ENCODE measurements at regions not wholly inside any gene's neighbourhood (a gene's known extent, or its start where the extent isn't known, plus 50 kb on each side); places are given as distances from the start of the nearest gene placed in this dataset.

DNA sequence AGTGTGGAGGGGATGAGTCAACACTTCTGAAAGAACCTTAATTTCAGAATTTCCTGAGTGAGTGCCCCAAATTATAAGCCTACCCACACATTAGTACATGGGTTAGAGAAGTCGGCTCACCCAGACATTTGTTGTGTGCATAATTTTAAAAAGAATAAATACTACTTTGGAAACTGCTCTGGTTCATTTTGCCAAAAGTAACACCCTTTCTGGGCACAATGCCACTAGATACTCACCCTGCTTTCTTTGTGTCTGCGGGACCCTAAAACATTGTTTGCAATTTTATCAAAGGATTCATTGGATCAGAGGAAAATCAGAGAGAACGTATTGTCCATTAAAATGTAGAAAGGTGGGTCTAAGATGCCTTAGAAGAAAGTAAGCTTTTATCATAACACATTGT is 245.5 kb upstream of the NRP1 start:
- DNase-seq: no peak

DNA sequence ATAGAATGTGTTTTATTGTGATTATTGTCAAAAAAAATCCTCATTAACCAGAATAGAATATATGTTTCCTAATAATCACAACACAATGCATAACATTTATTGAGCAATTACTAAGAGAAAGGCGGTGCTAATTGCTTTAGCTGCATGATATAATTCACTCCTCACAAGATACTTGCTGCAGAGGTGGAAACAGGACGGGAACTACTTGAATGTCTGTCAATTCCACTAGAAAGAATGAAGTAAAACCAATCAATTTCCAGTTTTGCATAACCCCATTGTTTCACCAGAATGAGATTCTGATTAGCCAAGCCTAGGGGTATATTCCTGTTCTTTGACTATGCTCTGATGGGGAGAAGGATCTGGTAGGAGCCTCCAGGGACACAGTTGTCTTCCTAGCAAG is 239.1 kb upstream of the NRP1 start:
- DNase-seq: no peak

DNA sequence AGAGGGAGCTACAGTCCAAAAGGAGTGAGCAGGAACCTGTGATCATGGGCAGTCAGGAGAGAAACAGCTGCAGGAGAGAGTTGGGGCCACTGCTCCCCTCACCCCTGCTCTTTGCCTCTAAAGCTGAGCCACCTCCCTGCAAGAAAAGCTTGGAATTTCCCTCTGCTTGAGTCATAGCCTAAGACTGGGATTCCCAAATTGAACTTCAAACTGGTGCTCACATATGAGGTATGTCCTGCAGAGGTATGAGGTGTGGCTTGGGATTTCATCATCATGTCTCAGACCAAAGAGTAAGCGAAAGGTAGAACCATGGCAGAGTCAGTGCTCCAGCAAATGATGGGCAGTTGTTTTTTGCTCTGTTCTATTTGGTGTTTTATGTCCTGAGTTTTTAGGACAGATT is 237.1 kb upstream of the NRP1 start:
- no peak for DNase-seq

DNA sequence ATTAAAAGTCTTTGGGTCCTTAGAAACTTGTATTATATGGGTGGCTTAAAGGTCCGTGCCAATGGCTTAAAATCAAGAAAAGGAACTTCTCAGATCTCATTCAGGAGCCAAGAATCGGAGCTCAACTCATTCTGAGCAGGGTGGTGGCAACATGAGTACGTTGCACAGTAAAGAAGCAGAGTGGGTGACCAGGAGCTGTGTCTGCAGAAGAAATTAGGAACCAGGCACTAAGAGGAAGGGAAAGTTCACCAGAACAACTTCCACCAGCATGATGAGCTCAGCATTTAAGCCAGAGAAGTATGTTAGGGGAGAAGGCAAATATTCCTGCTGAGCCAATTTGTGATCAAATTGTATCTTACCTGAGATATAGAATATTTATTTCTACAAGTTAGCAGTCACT is 236.0 kb upstream of the NRP1 start:
- no peak for DNase-seq

DNA sequence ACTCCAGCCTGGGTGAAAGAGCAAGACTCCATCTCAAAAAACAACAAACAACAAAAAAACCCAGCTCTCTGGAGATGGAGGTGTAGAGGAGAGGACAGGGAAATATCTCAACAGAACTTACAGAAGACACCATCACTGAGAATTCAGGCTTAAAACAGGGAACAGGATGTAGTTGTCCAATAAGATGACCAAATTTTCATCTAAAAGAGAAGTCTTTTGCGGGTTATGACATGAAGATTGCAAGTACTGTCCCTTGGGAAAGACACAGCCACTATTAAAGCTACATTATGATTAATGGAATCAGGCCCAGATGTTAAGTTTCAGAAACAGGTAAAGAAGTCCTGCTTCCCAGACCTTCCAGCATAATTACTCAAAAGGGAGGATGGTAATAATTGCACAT is 235.2 kb upstream of the NRP1 start:
- no peak for DNase-seq

DNA sequence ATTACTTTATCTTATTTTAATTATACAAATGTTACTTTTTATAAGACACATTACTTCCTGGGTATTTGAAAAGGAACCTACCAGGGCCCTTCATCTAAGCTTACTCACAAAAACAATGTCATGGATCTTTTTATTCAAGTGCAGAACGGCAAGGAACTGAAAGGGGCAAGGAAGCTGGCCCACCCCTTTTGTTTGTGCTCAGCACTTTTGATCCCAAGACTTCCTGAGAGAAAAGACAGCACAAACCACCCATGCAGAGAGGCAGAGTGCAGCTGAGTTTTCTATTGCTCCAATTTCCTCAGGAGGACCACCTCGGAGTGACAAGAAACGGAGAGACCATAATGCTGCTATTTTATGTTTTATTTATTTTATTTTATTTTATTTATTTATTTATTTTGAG is 232.0 kb upstream of the NRP1 start:
- no peak for DNase-seq

DNA sequence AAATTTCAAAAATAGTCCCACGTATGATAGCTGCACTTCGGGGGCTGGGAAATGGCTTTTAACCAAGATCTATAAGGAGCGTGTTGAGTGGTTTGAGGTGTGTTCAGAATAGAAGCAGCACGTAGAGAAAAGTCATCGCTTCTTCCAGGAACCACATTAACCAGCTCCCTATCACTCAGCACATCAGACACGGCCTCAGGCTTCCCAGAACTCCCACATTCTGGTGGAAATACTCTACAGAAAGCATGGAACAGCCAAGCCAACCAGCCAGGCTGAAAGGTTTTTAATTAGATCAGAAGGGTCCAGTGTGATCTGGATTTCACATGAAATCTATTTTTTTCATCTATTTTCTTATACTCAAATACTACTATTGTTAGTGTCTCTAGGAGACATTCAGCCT is 231.5 kb upstream of the NRP1 start:
- no peak for DNase-seq

DNA sequence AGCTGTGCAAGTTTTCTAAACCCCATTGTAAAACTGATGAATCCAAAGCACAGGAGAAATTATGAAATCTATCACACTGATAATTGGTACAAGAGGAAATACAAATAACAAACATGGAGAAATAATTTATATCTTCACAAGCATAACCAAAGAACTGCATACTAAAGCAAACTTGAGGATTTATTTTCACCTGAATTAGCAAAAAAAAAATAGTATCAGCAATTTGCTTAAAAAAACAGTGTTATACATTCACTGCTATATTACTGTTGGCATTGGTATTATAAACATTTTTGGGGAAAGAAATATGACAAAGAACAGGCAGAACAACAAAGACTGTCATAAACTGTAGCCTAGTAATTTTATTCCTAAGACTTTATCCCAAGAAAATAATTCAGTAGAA is 230.8 kb upstream of the NRP1 start:
- no peak for DNase-seq

DNA sequence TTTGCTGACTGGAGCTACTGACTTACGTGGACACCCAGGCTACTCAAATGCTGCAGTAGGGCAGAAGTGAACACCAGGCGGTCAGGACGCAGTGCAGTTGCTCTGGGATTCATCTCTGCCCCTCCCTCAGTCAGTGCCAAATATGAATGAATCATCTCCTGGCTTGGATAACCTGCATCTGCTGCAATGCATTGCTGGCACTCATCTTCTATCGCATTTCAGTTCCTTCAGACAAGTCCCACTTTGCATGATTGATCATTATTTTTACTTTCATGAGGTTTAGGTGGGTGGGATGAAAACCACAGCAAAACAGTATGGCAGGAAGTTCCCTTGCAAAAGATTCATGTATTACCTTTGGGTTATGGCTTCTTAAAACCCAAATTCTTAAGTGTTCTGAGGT is 224.6 kb upstream of the NRP1 start:
- DNase-seq: no peak

DNA sequence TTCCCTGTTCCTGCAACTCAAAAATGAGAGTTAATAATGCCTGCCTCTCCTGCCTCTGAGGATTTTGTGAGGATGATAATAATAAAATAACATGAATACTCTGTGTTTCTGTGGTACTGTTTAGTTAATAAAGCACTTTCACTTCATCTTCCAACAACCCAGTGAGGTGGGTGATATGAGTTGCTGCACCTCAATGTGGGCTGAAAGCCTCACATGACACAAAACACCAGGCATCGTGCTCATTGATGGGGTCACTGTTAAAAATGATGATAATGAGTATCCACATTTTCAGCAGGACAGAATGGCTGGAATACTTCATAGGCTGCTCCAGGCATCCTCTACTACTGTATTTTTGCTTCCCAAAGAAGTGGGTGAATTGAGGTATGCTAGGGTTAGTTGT is 222.8 kb upstream of the NRP1 start:
- DNase-seq: no peak

DNA sequence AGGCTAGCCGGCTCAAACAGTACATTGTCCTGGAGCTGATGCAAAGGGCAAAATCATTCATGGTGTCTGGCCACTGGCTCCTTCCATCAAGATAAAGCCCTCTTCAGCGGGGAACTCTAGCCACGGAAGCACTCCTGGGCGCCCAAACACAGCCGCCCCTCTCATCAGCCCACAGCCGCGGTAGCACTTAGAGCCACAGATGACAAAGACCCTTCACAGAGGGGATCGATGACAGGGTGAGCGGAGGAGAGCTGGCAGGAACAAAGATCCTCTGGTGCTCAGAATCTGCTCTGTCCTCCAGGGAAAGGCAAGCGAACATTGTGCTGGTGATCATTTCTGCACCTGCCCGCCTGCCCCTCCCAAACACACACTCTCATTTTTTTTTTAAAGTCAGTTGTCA is 222.2 kb upstream of the NRP1 start:
- no peak for DNase-seq

DNA sequence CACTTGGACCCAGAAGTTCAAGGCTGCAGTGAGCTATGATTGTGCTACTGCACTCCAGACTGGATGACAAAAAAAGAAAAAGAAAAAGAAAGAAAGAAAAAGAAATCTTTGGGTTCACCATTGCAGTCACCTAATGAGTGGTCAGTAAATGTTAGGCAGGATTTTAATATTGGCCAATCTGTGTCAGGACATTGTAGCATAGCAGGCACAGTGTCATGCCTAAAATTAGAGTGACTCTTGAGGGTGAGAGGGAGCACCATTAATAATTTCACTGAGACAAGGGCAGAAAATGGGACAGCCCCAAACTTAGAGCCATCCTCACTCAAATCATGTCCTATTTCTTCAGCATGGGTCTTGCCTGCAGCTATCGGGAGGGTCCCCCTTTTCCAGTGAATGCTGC is 221.6 kb upstream of the NRP1 start:
- DNase-seq: no peak

DNA sequence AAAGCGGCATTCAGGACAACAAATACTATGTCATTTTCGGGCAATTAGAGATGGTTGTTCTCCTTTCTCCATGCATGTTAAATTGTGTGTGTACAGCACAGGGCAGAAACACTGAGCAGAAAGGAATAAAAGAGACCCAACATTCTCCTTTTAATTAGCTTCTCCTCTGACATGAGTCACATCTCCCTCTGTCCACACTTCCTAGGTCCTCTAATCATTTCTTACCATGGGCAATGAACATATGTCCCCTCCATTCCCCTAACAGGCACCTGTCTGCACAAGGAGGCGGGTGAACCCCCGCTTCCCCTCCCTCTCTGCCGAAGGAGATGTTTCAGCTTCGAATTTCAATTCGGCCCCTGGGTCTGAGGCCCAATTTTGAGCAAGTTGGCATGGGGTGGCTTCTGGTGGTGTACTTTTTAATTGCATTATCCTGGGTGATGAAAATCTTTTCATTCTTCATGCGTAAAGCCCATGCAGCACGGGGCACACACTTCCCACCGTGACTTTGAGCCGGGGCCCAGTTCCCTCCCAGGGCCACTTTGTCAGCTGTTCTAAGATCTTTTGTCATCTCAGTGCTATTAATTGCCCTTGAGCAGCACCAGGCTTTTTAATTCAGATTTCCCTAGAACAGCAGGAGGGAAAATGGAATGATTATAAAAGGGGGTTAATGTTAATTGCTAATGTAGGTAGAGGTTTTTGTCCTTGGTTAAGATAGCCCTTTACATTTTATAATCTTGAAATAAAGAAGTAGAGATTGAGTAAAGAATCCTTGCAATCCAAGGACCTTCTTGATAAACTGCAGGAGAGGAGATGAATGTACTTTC is 219.5 kb upstream of the NRP1 start:
- no peak for DNase-seq

DNA sequence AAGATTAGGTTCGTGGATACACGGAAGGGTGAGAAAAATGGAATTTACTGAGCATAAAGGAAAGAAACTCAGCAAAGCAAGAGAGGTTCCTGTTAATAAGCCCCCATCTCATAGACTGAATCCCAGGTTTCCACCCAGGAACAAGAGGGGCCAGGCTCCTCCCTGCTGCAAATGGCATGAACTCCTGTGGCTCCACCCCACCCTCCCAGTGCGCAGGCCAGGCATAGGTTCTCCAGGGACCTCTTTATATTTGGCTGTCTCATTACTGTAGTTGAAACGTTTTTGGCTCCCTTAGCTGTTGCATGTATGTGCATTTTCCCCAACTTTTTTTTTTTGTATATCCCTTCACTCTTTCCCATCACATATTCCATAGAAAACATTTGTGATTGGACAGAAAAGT is 217.8 kb upstream of the NRP1 start:
- DNase-seq: no peak

DNA sequence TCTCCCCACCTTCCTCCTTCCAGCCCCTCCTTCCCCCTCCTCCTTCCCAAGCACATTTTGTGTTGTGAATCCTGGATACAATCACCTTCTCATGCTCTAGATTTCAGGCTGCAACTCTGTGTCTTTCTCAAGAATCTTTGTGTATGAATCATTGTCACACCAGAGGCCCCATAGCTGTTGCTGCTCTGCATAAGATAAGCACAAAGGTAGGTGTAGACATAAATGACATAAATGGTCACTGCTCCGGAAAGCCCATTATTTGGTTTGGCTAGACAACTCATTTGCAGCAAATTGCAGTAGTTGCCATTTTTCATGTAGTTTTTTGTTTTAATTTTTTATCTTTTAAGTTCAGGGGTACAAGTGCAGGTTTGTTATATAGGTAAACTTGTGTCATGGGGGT is 216.3 kb upstream of the NRP1 start:
- DNase-seq: no peak

DNA sequence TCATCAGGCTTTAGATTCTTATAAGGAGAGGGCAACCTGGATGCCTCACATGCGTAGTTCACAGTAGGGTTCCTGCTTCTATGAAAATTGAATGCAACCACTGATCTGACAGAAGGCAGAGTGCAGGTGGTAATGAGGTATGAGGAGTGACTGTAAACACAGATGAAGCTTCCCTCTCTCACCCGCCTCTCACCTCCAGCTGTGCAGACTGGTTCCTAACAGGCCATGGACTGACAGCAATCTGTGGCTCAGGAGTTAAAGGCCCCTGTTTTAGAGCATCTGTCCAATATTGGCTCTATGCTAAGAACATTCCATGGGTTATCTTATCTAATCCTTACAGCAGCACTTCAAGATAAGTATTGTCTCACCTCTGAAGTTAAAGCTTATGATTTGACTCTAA is 213.5 kb upstream of the NRP1 start:
- no peak for DNase-seq

DNA sequence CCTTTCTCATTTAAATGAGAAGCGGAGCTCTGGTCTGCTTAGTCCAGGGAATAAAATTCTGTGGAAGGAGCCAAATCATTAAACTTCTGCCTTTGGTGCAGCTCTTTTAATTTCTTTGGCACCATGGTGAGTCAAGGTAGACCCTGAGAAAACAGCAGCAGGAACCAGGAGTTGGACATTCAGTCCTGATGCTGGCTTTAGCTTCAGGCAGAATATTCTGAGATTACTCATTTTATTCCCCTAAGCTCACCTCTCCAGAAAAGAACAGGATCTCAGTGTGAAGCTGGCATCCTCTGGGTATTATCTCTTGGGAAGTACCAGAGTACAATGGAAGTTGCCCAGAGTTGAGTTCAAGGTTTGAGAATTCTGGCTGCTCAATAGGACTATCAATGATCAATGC is 211.6 kb upstream of the NRP1 start:
- DNase-seq: no peak

DNA sequence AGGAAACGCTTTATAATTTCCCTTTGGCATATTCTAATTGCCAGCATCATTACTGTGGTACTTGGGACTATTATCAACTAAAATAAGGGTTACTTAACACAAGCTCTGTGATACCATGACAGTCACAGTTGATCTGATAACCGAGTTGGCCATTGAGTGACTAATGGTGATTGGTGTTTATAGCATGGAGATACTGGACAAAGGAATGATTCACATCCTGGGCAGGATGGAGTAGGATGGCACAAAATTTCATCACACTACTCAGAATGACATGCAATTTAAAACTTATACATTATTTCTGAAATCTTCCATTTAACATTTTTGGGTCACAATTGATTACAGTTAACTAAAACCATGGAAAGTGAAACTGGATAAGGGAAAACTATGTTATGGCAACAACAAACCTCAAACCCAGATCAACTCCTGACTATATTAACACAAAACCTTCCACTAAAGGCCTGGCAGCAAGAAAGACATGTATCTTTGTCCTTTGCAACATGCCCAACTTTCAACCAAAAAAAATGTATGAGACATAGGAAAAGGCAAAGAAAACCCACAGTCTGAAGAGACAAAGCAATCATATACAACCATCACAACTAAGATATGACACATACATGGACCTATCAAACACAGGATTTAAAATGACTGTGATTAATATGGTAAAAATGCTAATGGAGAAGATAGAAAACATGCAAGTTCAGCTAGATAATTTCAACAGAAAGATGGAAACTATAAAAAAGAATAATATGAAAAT is 208.5 kb upstream of the NRP1 start:
- DNase-seq: no peak

DNA sequence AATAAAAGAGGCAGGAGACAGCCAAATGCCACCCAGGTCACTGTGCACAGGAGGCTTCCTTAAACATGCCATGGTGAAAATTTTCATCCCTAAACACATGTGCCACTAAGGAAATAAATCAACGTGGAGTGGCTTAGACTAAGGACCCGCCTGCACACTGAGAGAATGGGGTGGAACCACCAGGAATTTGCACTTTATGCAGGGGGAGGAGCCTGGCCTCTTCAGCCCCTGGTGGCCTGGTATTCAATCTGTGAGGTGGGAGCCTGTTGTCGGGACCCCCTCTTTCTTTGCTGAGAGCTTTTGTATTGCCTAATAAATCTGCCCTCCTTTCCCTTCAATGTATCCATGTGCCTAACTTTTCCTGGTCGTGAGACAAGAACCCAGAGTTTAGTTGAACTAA is 204.6 kb upstream of the NRP1 start:
- no peak for DNase-seq

DNA sequence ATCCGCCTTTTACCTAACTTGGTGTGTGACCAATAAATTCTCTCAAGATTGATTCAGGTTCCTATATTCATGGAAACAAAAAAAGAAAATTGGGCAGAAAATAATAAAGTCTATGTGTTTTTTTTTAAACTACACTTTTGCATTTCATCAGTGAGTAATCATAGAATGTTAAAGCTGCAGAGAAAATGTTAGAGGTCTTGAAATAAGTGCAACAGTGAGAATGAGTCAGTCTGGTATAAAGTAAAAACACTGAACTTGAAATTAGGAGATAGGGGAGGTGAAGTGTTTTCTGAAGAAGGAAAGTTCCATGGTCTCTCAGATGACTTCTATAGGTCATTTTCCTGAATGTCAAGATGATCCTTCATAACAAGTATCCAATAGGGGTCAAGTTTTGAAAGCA is 202.6 kb upstream of the NRP1 start:
- DNase-seq: no peak

DNA sequence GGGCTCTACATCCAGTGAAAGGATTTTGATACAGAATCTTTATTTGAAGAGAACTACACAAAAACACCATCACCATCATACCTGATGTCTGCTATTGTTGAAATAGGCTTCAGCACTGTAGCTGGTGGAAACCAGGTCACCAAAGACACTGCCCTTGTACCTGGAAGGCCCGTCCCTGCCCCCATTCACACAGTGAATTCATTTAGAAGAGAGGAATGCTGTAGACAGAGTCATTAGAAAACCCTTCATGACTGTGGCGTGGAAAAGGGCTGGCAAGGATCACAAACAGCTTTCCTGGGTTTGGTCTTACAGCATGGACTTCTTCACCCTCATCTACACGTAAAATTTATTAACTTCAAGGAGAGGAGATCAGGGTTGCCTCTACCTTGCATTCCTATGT is 202.0 kb upstream of the NRP1 start:
- no peak for DNase-seq

DNA sequence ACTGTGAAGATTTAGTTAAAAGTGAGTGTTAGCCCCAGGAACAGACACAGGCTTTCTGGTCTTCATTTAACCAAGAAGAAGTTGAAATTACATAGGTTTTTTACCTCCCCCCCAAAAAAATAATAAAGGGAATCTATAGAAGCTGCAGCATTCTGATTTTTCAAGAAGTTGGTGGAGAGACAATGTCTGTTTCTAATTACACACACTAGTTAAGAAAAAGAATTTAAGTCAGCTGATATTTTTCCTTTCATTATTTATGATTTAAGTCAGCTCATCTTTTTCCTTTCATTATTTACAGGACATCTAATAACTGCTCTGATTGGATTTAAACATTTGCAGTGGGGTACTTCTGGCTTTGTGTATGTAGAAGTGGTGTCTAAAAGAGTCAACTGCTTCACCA is 201.4 kb upstream of the NRP1 start:
- DNase-seq: no peak

DNA sequence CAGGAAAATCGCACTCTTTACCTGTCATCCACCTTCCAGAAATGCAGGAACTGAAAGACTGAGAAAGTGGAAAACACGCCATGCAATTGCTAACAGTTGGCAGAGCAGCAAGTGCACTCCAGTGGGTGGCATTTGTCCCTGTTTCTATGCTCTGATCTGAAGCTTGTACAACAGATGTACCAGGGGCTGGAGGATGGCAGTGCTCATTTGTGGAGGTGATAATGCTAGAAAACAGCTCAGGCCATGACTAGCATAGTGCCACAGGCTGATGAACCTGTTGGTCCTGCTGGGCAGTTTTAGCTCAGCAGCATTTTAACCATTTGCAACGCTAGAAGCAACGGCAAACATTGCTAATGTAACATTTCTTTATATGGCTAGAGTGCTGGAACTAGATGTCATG is 199.9 kb upstream of the NRP1 start:
- no peak for DNase-seq

DNA sequence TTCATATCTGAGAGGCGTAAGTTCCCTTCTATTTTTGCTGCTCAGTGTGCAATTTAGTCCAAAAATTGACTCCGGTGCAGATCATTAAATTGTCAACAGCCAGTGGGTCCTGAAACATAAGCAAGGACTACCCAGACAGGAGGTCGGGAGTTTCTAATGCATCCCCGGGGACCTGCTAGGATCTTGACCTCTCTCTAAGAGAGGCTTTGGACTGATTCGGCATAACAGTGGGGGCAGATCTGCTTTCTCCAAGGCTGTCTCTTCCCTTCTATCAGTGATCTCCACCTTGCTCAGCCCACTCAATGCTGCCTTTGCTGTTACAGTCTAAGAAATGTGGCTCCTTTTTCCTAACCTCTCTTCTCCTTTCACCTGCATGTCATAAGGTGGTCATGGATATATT is 199.1 kb upstream of the NRP1 start:
- no peak for DNase-seq

DNA sequence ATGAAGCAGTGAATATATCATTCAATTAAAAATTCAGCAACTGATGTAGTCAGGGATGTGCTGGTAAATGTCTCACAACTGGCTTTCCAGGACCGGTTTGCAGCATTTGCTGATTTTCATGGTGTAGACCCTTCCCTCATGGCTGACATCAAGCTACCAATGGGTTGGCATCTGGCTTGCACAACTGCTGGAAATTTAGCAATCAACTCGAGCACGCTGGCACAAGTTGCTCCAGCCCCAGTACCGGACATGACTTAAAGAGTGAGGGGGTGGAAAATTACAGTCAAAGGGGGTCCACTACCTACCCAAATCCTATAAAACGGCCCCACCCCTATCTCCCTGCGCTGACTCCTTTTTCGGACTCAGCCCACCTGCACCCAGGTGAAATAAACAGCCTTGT is 198.4 kb upstream of the NRP1 start:
- no peak for DNase-seq

Data from hematopoietic multipotent progenitor cell treated with erythropoietin and hydrocortisone succinate and interleukin-3 and kit ligand, for 4 days (in vitro differentiated cells).